K562 (cell line): ENCODE measurements at regions not wholly inside any gene's neighbourhood (a gene's known extent, or its start where the extent isn't known, plus 50 kb on each side); places are given as distances from the start of the nearest gene placed in this dataset.

ENCODE experiments used
- ZNF780A ChIP-seq: fragments of 250-450 bp; sonication (Bioruptor Pico); IDR thresholded peaks from 2 replicates; pipeline ENCODE4 v1.5.0; 2021; ENCODE audit warnings: mild to moderate bottlenecking
- TF ChIP-seq, protein P1 (sequence below), 2 experiments: fragments of 450-650 bp in 1 of 2; sonication (generic) in 1 of 2; formaldehyde crosslinking in 1 of 2; IDR thresholded peaks; 2 replicates each; pipeline versions ENCODE4 v1.7.1 to v1.9.0; 2016 to 2022; ENCODE audit warnings: inconsistent platforms in 1 of 2, mild to moderate bottlenecking in 1 of 2, missing genetic modification reagents in 1 of 2
- TF ChIP-seq, protein P2 (sequence below): fragments of 450-650 bp; formaldehyde crosslinking; IDR thresholded peaks from 2 replicates; pipeline ENCODE4 v1.4.0; 2022; ENCODE audit warnings: missing genetic modification characterization

DNA sequence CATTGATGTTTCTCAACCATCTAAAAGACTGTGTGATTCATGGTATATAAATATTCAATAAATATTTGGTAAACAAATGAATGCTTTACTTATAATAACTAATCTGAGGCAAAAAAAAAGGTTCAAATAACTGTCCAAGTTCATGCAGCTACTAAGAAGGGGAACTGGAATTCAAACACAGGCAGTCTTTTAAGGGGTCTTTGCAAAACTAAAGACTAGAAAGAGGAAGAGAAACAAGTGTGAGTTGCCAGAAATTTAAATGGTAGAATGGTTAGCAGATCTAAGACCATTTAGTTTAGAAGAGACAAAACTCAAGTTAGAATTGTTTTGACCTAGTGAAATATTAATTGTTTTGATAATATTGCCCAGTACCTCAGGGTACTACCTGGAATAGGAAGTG is 642.0 kb upstream of the LRRN3 start (continued):
- TF ChIP-seq, protein P1, sequence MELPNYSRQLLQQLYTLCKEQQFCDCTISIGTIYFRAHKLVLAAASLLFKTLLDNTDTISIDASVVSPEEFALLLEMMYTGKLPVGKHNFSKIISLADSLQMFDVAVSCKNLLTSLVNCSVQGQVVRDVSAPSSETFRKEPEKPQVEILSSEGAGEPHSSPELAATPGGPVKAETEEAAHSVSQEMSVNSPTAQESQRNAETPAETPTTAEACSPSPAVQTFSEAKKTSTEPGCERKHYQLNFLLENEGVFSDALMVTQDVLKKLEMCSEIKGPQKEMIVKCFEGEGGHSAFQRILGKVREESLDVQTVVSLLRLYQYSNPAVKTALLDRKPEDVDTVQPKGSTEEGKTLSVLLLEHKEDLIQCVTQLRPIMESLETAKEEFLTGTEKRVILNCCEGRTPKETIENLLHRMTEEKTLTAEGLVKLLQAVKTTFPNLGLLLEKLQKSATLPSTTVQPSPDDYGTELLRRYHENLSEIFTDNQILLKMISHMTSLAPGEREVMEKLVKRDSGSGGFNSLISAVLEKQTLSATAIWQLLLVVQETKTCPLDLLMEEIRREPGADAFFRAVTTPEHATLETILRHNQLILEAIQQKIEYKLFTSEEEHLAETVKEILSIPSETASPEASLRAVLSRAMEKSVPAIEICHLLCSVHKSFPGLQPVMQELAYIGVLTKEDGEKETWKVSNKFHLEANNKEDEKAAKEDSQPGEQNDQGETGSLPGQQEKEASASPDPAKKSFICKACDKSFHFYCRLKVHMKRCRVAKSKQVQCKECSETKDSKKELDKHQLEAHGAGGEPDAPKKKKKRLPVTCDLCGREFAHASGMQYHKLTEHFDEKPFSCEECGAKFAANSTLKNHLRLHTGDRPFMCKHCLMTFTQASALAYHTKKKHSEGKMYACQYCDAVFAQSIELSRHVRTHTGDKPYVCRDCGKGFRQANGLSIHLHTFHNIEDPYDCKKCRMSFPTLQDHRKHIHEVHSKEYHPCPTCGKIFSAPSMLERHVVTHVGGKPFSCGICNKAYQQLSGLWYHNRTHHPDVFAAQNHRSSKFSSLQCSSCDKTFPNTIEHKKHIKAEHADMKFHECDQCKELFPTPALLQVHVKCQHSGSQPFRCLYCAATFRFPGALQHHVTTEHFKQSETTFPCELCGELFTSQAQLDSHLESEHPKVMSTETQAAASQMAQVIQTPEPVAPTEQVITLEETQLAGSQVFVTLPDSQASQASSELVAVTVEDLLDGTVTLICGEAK (IDR thresholded peaks at IDR 0.05) = no peak
- TF ChIP-seq, protein P1 (CRISPR knock-in tag; IDR thresholded peaks at IDR 0.05) = no peak
- TF ChIP-seq, protein P2, sequence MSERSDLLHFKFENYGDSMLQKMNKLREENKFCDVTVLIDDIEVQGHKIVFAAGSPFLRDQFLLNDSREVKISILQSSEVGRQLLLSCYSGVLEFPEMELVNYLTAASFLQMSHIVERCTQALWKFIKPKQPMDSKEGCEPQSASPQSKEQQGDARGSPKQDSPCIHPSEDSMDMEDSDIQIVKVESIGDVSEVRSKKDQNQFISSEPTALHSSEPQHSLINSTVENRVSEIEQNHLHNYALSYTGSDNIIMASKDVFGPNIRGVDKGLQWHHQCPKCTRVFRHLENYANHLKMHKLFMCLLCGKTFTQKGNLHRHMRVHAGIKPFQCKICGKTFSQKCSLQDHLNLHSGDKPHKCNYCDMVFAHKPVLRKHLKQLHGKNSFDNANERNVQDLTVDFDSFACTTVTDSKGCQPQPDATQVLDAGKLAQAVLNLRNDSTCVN (CRISPR knock-in tag) = no peak
- TF ChIP-seq ZNF780A = no peak
